Calu3 (cell line): ENCODE measurements at regions not wholly inside any gene's neighbourhood (a gene's known extent, or its start where the extent isn't known, plus 50 kb on each side); places are given as distances from the start of the nearest gene placed in this dataset.

Experiments used
- BruUV-seq: library from RNA; stranded (reverse); fragments of 400-500 nt; replicated peaks from 2 replicates; lab custom pipeline; 2021; lab: Mats Ljungman, UMichigan
- CTCF ChIA-PET: fragments of 300-600 bp; sonication (Branson Sonifier 250); formaldehyde crosslinking; loops from one replicate; lab custom pipeline; 2022; ENCODE audit warnings: antibody characterized with exemption; lab: Charles Lee
- DNase-seq: peaks from one replicate; pipeline ENCODE4 v3.0.0; 2022
- H3K27ac Mint-ChIP-seq: one replicate; pipeline ENCODE4 v1.8.0; 2022; ENCODE audit warnings: mixed read lengths; ENCODE audit not compliant: unreplicated experiment
- H3K27me3 Mint-ChIP-seq: one replicate; pipeline ENCODE4 v1.8.0; 2022; ENCODE audit warnings: mixed read lengths; ENCODE audit not compliant: unreplicated experiment
- H3K36me3 Mint-ChIP-seq: one replicate; pipeline ENCODE4 v1.8.0; 2022; ENCODE audit warnings: mild to moderate bottlenecking, moderate library complexity, mixed read lengths; ENCODE audit not compliant: insufficient read depth, unreplicated experiment
- H3K4me1 Mint-ChIP-seq: one replicate; pipeline ENCODE4 v1.8.0; 2022; ENCODE audit warnings: mild to moderate bottlenecking, low read depth, mixed read lengths; ENCODE audit not compliant: unreplicated experiment
- H3K4me3 Mint-ChIP-seq: one replicate; pipeline ENCODE4 v1.8.0; 2022; ENCODE audit warnings: mild to moderate bottlenecking, low read depth, moderate library complexity, mixed read lengths; ENCODE audit not compliant: unreplicated experiment
- H3K9me3 Mint-ChIP-seq: one replicate; pipeline ENCODE4 v1.8.0; 2022; ENCODE audit warnings: low read depth, mixed read lengths; ENCODE audit not compliant: unreplicated experiment
- CTCF ChIP-seq: fragments of 200-600 bp; IDR thresholded peaks from one replicate; pipeline ENCODE4 v1.8.0; 2022; ENCODE audit warnings: antibody characterized with exemption; ENCODE audit not compliant: unreplicated experiment
- intact Hi-C: fragments of 100-400 bp; cut with micrococcal nuclease; formaldehyde crosslinking; loops from one replicate; pipeline ENCODE4 v1.10.0; 2022; ENCODE audit not compliant: unreplicated experiment

GRCh38 chr12:91384806-91385205 lies 202.2 kb upstream of the DCN start:
- intact Hi-C loops, result loop anchor here (5.0 to 10.0 kb wide), 5 partner anchors 192 to 1262 kb away; no protein-coding TSS in a partner anchor
- Mint-ChIP-seq H3K4me3 (no peak overlapping the region), H3K27me3 (no peaks in the 10 kb centered on the region), H3K36me3 (peaks cover 4% of the 10 kb centered on the region), H3K4me1 (peaks cover 24% of the 10 kb centered on the region), H3K27ac (no peak overlapping the region), H3K9me3 (no peaks in the 10 kb centered on the region)
- CTCF ChIA-PET, result interaction anchor here (0.6 kb wide), 1 partner anchor 199 kb away, joined by 3 read pairs; no protein-coding TSS in a partner anchor
- TF ChIP-seq CTCF, result no peak
- BruUV-seq, result no TSS peak
- DNase-seq, result no peak

GRCh38 chr12:91384366-91384765 lies 201.7 kb upstream of the DCN start:
- Mint-ChIP-seq H3K36me3 (peaks cover 4% of the 10 kb centered on the region), H3K27me3 (no peaks in the 10 kb centered on the region), H3K9me3 (no peaks in the 10 kb centered on the region), H3K4me3 (no peak overlapping the region), H3K27ac (no peak overlapping the region), H3K4me1 (peaks cover 24% of the 10 kb centered on the region)
- intact Hi-C loops, result loop anchor here (5.0 to 10.0 kb wide), 5 partner anchors 193 to 1263 kb away; no protein-coding TSS in a partner anchor
- no peak for DNase-seq
- TF ChIP-seq CTCF, result no peak
- BruUV-seq, result no TSS peak
- CTCF ChIA-PET, result interaction anchor here (0.6 kb wide), 1 partner anchor 200 kb away, joined by 3 read pairs; no protein-coding TSS in a partner anchor

GRCh38 chr12:91383099-91383498 lies 200.5 kb upstream of the DCN start:
- Mint-ChIP-seq H3K9me3 (no peaks in the 10 kb centered on the region), H3K4me1 (peaks cover 16% of the 10 kb centered on the region), H3K4me3 (no peak overlapping the region), H3K27ac (no peak overlapping the region), H3K27me3 (no peaks in the 10 kb centered on the region), H3K36me3 (peaks cover 4% of the 10 kb centered on the region)
- intact Hi-C loops, result loop anchor here (2.0 to 10.0 kb wide), 8 partner anchors 194 to 1264 kb away; no protein-coding TSS in a partner anchor
- BruUV-seq, result no TSS peak
- CTCF ChIA-PET, result interaction anchor here (2.2 to 2.4 kb wide), 2 partner anchors 428 to 762 kb away, joined by 12 to 32 read pairs; partner anchors contain the start of gene BTG1
- no peak for TF ChIP-seq CTCF
- DNase-seq, result no peak

GRCh38 chr12:91382081-91382543 lies 199.5 kb upstream of the DCN start:
- Mint-ChIP-seq H3K27me3 (no peaks in the 10 kb centered on the region), H3K4me3 (peak overlapping the region; percentile 48), H3K4me1 (peaks cover 15% of the 10 kb centered on the region), H3K9me3 (no peaks in the 10 kb centered on the region), H3K27ac (peak overlapping the region; percentile 64), H3K36me3 (peaks cover 4% of the 10 kb centered on the region)
- intact Hi-C loops, result loop anchor here (1.0 to 10.0 kb wide), 9 partner anchors 195 to 1265 kb away; no protein-coding TSS in a partner anchor
- no TSS peak for BruUV-seq
- DNase-seq, result peak; percentile 89
- CTCF ChIA-PET, result interaction anchor here (0.6 to 2.4 kb wide), 19 partner anchors 12 to 1267 kb away, joined by 3 to 32 read pairs (median 3); partner anchors contain the start of gene BTG1
- TF ChIP-seq CTCF, result peak; percentile 87
